GM12864 (cell line): ENCODE measurements at regions not wholly inside any gene's neighbourhood (a gene's known extent, or its start where the extent isn't known, plus 50 kb on each side); places are given as distances from the start of the nearest gene placed in this dataset.

Experiments
- DNase-seq: peaks from one replicate; pipeline ENCODE4 v3.0.0-alpha.2; 2011; ENCODE audit warnings: low read depth
- H3K4me3 ChIP-seq: 2 replicates; pipeline ENCODE4 v1.5.1; 2011; ENCODE audit warnings: mild to moderate bottlenecking, low read depth, low read length, control low read depth
- CTCF ChIP-seq: IDR thresholded peaks from 2 replicates; pipeline ENCODE4 v1.5.1; 2011; ENCODE audit warnings: low read depth, mild to moderate bottlenecking, moderate library complexity, low read length, control low read depth, inconsistent platforms; ENCODE audit errors: missing control alignments

- DNase-seq = no peak
- H3K4me3 ChIP-seq = no peak overlapping the region
- TF ChIP-seq CTCF = no peak
Measured at GRCh38 chr4:65918872-65919271, 248.6 kb upstream of the EPHA5 start.

- no peak overlapping the region for H3K4me3 ChIP-seq
- DNase-seq = no peak
- no peak for TF ChIP-seq CTCF
Measured at GRCh38 chr4:65918212-65918611, 247.9 kb upstream of the EPHA5 start.

GRCh38 chr4:65917486-65917885 is 247.2 kb upstream of the EPHA5 start:
- DNase-seq = no peak
- no peak for TF ChIP-seq CTCF
- no peak overlapping the region for H3K4me3 ChIP-seq

GRCh38 chr4:65911720-65912119 is 241.4 kb upstream of the EPHA5 start:
- TF ChIP-seq CTCF = no peak
- H3K4me3 ChIP-seq = no peak overlapping the region
- DNase-seq = no peak

- TF ChIP-seq CTCF = no peak
- H3K4me3 ChIP-seq = no peak overlapping the region
- no peak for DNase-seq
Measured at GRCh38 chr4:65893957-65894755, 223.9 kb upstream of the EPHA5 start.

- DNase-seq = no peak
- no peak overlapping the region for H3K4me3 ChIP-seq
- TF ChIP-seq CTCF = no peak
Measured at GRCh38 chr4:65893271-65893670, 223.0 kb upstream of the EPHA5 start.

GRCh38 chr4:65880594-65880993 is 210.3 kb upstream of the EPHA5 start:
- no peak for DNase-seq
- no peak for TF ChIP-seq CTCF
- no peak overlapping the region for H3K4me3 ChIP-seq
